ENCODE measurements at regions not wholly inside any gene's neighbourhood (a gene's known extent, or its start where the extent isn't known, plus 50 kb on each side); places are given as distances from the start of the nearest gene placed in this dataset.
"Not testable (repeated sequence)": the region's sequence is repeated elsewhere in the genome, so short reads cannot be mapped to it uniquely, and the experiment has no call there.

DNA sequence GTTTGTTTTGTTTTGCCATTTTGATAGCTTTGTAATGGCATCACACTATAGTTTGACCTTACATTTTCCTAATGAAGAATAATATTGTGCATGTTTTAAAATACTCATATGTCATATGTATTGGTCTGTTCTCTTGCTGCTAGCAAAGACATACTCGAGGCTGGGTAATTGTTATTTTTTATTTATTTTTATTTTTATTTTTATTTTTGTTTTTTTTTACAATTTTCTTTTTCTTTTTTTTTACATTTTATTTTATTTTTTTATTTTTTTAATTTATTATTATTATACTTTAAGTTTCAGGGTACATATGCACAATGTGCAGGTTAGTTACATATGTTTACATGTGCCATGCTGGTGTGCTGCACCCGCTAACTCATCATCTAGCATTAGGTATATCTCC lies 104.6 kb upstream of the GRID2 start:
- Mint-ChIP-seq H3K9me3 (peaks cover 6% of the 10 kb centered on the region), H3K36me3 (ENCODE audit: low read depth) (no peaks in the 10 kb centered on the region), H3K4me3 (no peak overlapping the region), H3K27ac (no peak overlapping the region), H3K4me1 (ENCODE audit: low read depth) (no peaks in the 10 kb centered on the region), H3K27me3 (no peaks in the 10 kb centered on the region)
- intact Hi-C loops (cut with micrococcal nuclease) = no loop called here

- H3K27me3 Mint-ChIP-seq = no peaks in the 10 kb centered on the region
- no peaks in the 10 kb centered on the region for H3K36me3 Mint-ChIP-seq (ENCODE audit: low read depth)
- peaks cover 35% of the 10 kb centered on the region for H3K9me3 Mint-ChIP-seq
- no peaks in the 10 kb centered on the region for H3K4me1 Mint-ChIP-seq (ENCODE audit: low read depth)
- intact Hi-C loops (cut with micrococcal nuclease) = no loop called here
- no peak overlapping the region for H3K4me3 Mint-ChIP-seq
- H3K27ac Mint-ChIP-seq = no peak overlapping the region
Observed at GRCh38 chr4:92210906-92211305, 92.9 kb upstream of the GRID2 start.

- intact Hi-C loops (cut with micrococcal nuclease) = no loop called here
- H3K27ac Mint-ChIP-seq = no peak overlapping the region
- peaks cover 59% of the 10 kb centered on the region for H3K9me3 Mint-ChIP-seq
- no peaks in the 10 kb centered on the region for H3K36me3 Mint-ChIP-seq (ENCODE audit: low read depth)
- H3K4me3 Mint-ChIP-seq = no peak overlapping the region
- H3K27me3 Mint-ChIP-seq = no peaks in the 10 kb centered on the region
- no peaks in the 10 kb centered on the region for H3K4me1 Mint-ChIP-seq (ENCODE audit: low read depth)
Observed at GRCh38 chr4:92215476-92215875, 88.3 kb upstream of the GRID2 start.

DNA sequence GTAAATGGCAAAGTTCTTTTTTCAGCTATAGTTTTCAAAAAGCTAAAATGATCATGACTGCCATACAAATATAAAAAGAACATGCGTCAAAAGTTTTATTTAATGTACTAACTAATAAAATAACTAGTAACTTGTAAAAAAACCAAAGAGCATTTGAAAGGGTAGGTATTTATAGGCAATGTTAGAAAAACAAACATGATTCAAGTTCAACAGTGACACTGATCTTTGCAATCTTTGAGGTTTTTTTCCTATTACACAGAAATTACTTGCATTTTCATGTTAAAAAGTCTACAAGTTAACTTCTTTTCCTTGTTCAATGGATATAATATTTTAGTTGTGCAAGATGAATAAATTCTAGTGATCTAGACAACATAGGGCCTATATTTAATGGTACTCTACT lies 72.3 kb upstream of the GRID2 start:
- no peak overlapping the region for H3K4me3 Mint-ChIP-seq
- H3K36me3 Mint-ChIP-seq (ENCODE audit: low read depth) = no peaks in the 10 kb centered on the region
- H3K27me3 Mint-ChIP-seq = no peaks in the 10 kb centered on the region
- intact Hi-C loops (cut with micrococcal nuclease) = no loop called here
- H3K27ac Mint-ChIP-seq = no peak overlapping the region
- H3K9me3 Mint-ChIP-seq = peaks cover 4% of the 10 kb centered on the region
- no peaks in the 10 kb centered on the region for H3K4me1 Mint-ChIP-seq (ENCODE audit: low read depth)

- no peaks in the 10 kb centered on the region for H3K36me3 Mint-ChIP-seq (ENCODE audit: low read depth)
- no peak overlapping the region for H3K27ac Mint-ChIP-seq
- H3K4me3 Mint-ChIP-seq = no peak overlapping the region
- H3K4me1 Mint-ChIP-seq (ENCODE audit: low read depth) = no peaks in the 10 kb centered on the region
- no peaks in the 10 kb centered on the region for H3K9me3 Mint-ChIP-seq
- intact Hi-C loops (cut with micrococcal nuclease) = no loop called here
- no peaks in the 10 kb centered on the region for H3K27me3 Mint-ChIP-seq
Observed at GRCh38 chr4:92232566-92232965, 71.2 kb upstream of the GRID2 start.

- H3K36me3 Mint-ChIP-seq (ENCODE audit: low read depth) = no peaks in the 10 kb centered on the region
- intact Hi-C loops (cut with micrococcal nuclease) = no loop called here
- no peaks in the 10 kb centered on the region for H3K27me3 Mint-ChIP-seq
- H3K9me3 Mint-ChIP-seq = peaks cover 14% of the 10 kb centered on the region
- no peaks in the 10 kb centered on the region for H3K4me1 Mint-ChIP-seq (ENCODE audit: low read depth)
- H3K27ac Mint-ChIP-seq = no peak overlapping the region
- no peak overlapping the region for H3K4me3 Mint-ChIP-seq
Observed at GRCh38 chr4:92234393-92235176, 69.2 kb upstream of the GRID2 start.

DNA sequence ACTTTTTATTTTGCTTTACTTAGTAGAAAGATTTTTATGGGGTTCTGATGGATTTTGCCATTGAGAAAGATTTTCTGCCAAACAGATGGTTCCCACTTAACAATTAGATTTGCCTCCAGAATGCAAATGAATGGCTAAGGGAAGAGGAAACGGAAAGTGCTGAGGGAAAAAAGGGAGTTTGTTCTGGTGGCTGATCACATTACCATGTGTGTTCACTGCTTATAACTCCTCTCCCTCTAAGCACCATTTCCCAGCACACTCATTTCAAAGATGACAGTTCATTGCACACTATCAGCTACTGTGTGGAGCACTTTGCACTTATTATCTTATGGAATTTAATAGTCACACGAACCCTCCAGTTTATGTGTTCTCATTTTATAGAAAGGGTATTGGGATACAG lies 68.0 kb upstream of the GRID2 start:
- H3K9me3 Mint-ChIP-seq = peaks cover 17% of the 10 kb centered on the region
- intact Hi-C loops (cut with micrococcal nuclease) = no loop called here
- no peaks in the 10 kb centered on the region for H3K36me3 Mint-ChIP-seq (ENCODE audit: low read depth)
- no peak overlapping the region for H3K4me3 Mint-ChIP-seq
- H3K4me1 Mint-ChIP-seq (ENCODE audit: low read depth) = no peaks in the 10 kb centered on the region
- H3K27ac Mint-ChIP-seq = no peak overlapping the region
- H3K27me3 Mint-ChIP-seq = no peaks in the 10 kb centered on the region

DNA sequence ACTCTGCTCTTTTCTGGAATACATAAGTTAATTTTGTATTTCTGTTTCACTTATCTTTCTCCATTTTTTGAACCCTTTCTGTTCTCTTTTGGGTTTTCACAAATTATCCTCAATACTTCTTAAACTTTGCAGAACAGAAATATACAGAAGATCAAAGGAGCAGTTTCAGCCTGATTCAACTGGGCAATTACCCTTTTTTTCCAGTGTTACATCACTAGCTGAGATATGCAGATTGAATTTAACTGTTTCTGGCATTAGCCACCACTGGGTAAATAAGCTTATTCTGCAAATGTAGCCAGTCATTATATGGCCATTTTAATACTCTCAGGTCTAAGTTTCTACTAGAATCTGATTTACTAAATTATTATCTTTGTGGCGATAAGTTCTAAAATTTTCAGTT lies 66.9 kb upstream of the GRID2 start:
- Mint-ChIP-seq H3K4me3 (no peak overlapping the region), H3K4me1 (ENCODE audit: low read depth) (no peaks in the 10 kb centered on the region), H3K9me3 (peaks cover 17% of the 10 kb centered on the region), H3K36me3 (ENCODE audit: low read depth) (no peaks in the 10 kb centered on the region), H3K27ac (no peak overlapping the region), H3K27me3 (no peaks in the 10 kb centered on the region)
- intact Hi-C loops (cut with micrococcal nuclease) = no loop called here

DNA sequence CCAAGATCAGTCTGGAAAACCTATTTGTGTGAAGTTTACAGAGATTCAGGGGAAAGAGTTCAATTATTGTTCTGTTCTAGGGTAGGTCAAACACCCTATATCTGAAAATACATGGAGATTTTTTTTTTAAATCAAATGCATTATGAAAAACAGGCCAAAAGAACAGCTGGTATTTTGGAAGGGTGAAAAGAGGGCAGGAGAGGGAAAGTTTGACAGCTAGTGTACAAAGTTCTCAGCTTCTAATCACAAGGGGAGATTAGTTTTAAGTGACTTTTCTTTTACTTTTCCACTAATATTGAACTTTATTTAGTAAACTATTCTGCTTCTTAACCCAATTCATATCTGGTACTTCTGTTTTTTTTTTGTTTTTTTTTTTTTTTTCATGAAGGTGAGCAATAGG lies 66.2 kb upstream of the GRID2 start:
- Mint-ChIP-seq H3K4me3 (no peak overlapping the region), H3K9me3 (peaks cover 17% of the 10 kb centered on the region), H3K27ac (no peak overlapping the region), H3K4me1 (ENCODE audit: low read depth) (no peaks in the 10 kb centered on the region), H3K36me3 (ENCODE audit: low read depth) (no peaks in the 10 kb centered on the region), H3K27me3 (no peaks in the 10 kb centered on the region)
- intact Hi-C loops (cut with micrococcal nuclease) = no loop called here

GRCh38 chr4:92241094-92241493 lies 62.7 kb upstream of the GRID2 start:
- Mint-ChIP-seq H3K27me3 (no peaks in the 10 kb centered on the region), H3K9me3 (peaks cover 17% of the 10 kb centered on the region), H3K4me3 (no peak overlapping the region), H3K4me1 (ENCODE audit: low read depth) (no peaks in the 10 kb centered on the region), H3K36me3 (ENCODE audit: low read depth) (no peaks in the 10 kb centered on the region), H3K27ac (no peak overlapping the region)
- intact Hi-C loops (cut with micrococcal nuclease) = no loop called here

GRCh38 chr4:92246384-92246783 lies 57.4 kb upstream of the GRID2 start:
- peaks cover 6% of the 10 kb centered on the region for H3K9me3 Mint-ChIP-seq
- H3K4me3 Mint-ChIP-seq = no peak overlapping the region
- H3K27ac Mint-ChIP-seq = no peak overlapping the region
- H3K4me1 Mint-ChIP-seq (ENCODE audit: low read depth) = no peaks in the 10 kb centered on the region
- H3K36me3 Mint-ChIP-seq (ENCODE audit: low read depth) = no peaks in the 10 kb centered on the region
- intact Hi-C loops (cut with micrococcal nuclease) = no loop called here
- H3K27me3 Mint-ChIP-seq = no peaks in the 10 kb centered on the region

DNA sequence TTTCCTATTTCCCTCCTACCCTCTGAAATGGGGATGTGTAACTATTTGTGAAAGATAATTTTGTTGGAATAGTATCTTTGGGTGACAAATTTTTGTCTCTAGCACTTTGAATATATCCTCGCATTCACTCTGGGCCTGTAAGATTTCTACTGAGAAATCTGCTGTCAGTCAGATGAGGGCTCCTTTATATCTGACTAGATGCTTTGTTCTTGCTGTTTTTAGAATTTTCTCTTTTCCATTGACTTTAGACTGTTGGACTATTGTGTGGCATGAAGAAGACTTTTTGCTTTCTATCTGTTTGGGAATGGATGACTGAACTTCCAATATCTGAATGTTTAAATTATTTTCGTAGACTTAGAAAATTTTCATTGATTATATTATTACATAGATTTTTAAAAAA lies 54.2 kb upstream of the GRID2 start:
- intact Hi-C loops (cut with micrococcal nuclease) = no loop called here
- Mint-ChIP-seq H3K36me3 (ENCODE audit: low read depth) (no peaks in the 10 kb centered on the region), H3K4me3 (no peak overlapping the region), H3K9me3 (peaks cover 31% of the 10 kb centered on the region), H3K27ac (no peak overlapping the region), H3K4me1 (ENCODE audit: low read depth) (no peaks in the 10 kb centered on the region), H3K27me3 (no peaks in the 10 kb centered on the region)

GRCh38 chr4:92251711-92252110 lies 52.1 kb upstream of the GRID2 start:
- no peaks in the 10 kb centered on the region for H3K36me3 Mint-ChIP-seq (ENCODE audit: low read depth)
- peaks cover 41% of the 10 kb centered on the region for H3K9me3 Mint-ChIP-seq
- H3K27ac Mint-ChIP-seq = no peak overlapping the region
- H3K27me3 Mint-ChIP-seq = no peaks in the 10 kb centered on the region
- intact Hi-C loops (cut with micrococcal nuclease) = no loop called here
- H3K4me1 Mint-ChIP-seq (ENCODE audit: low read depth) = no peaks in the 10 kb centered on the region
- no peak overlapping the region for H3K4me3 Mint-ChIP-seq

GRCh38 chr4:92252358-92252757 lies 51.4 kb upstream of the GRID2 start:
- H3K36me3 Mint-ChIP-seq (ENCODE audit: low read depth); H3K27me3 Mint-ChIP-seq; H3K4me1 Mint-ChIP-seq (ENCODE audit: low read depth); H3K27ac Mint-ChIP-seq; intact Hi-C loops (cut with micrococcal nuclease); H3K4me3 Mint-ChIP-seq: not testable (repeated sequence)
- peaks cover 47% of the 10 kb centered on the region for H3K9me3 Mint-ChIP-seq

DNA sequence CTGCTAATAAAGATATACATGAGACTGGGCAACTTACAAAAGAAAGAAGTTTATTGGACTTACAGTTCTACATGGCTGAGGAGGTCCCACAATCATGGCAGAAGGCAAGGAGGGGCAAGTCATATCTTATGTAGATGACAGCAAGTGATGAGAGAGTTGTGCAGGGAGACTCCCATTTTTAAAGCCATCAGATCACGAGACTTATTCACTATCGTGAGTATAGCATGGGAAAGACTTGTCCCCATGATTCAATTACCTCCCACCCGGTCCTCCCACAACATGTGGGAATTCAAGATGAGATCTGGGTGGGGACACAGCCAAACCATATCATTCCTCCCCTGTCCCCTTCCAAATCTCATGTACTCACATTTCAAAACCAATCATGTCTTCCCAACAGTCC lies 50.9 kb upstream of the GRID2 start:
- no peaks in the 10 kb centered on the region for H3K36me3 Mint-ChIP-seq (ENCODE audit: low read depth)

More for the DNA sequence above, 50.9 kb upstream of the GRID2 start:
- Mint-ChIP-seq H3K4me1 (ENCODE audit: low read depth) (no peaks in the 10 kb centered on the region), H3K4me3 (no peak overlapping the region), H3K27ac (no peak overlapping the region), H3K27me3 (no peaks in the 10 kb centered on the region), H3K9me3 (peaks cover 50% of the 10 kb centered on the region)
- intact Hi-C loops (cut with micrococcal nuclease) = no loop called here
